Breast epithelium (tissue), 4 donors: ENCODE measurements at regions not wholly inside any gene's neighbourhood (a gene's known extent, or its start where the extent isn't known, plus 50 kb on each side); places are given as distances from the start of the nearest gene placed in this dataset.

Experiments
- DNase-seq, 2 donors: peaks; one replicate each; pipeline ENCODE4 v3.0.0-alpha.2; 2019; ENCODE audit warnings: low spot score in 2 of 2
- H3K27ac ChIP-seq, 2 donors: fragments of 200-600 bp; sonication (generic) in 1 of 2; one replicate each; pipeline ENCODE4 v1.5.1; 2016 to 2019; ENCODE audit warnings: mild to moderate bottlenecking in 1 of 2
- H3K27me3 ChIP-seq, 2 donors: fragments of 200-600 bp; sonication (generic) in 1 of 2; one replicate each; pipeline versions ENCODE4 v1.5.1 to v1.6.0; 2017 to 2019; ENCODE audit warnings: control low read depth in 1 of 2, mild to moderate bottlenecking in 1 of 2
- H3K36me3 ChIP-seq: fragments of 200-600 bp; one replicate; pipeline ENCODE4 v1.5.1; 2019
- H3K4me1 ChIP-seq, 2 donors: fragments of 200-600 bp; sonication (generic); one replicate each; pipeline ENCODE4 v1.5.1; 2016 to 2019; ENCODE audit warnings: control low read depth in 1 of 2
- H3K4me3 ChIP-seq, 3 donors: fragments of 200-600 bp; sonication (generic); 1 replicate in 2 of 3; 2 replicates in 1 of 3; pipeline ENCODE4 v1.5.1; 2016 to 2019; ENCODE audit warnings: mild to moderate bottlenecking in 3 of 3, moderate library complexity in 2 of 3
- H3K9me3 ChIP-seq, 2 donors: fragments of 200-600 bp; sonication (generic) in 1 of 2; one replicate each; pipeline ENCODE4 v1.5.1; 2016 to 2019; ENCODE audit warnings: control low read depth in 1 of 2
- CTCF ChIP-seq, 3 donors: fragments of 450-650 bp; IDR thresholded peaks; one replicate each; pipeline ENCODE4 v1.5.1; 2016 to 2017; ENCODE audit warnings: antibody characterized with exemption in 3 of 3, mild to moderate bottlenecking in 3 of 3, moderate library complexity in 3 of 3
- POLR2A ChIP-seq: fragments of 450-650 bp; IDR thresholded peaks from one replicate; pipeline ENCODE4 v1.6.1; 2016; ENCODE audit warnings: antibody characterized with exemption, mild to moderate bottlenecking, moderate library complexity
- POLR2AphosphoS5 ChIP-seq, 3 donors: sonication (generic); formaldehyde crosslinking; IDR thresholded peaks; one replicate each; pipeline ENCODE4 v1.6.1; 2017; ENCODE audit warnings: antibody characterized with exemption in 3 of 3
- intact Hi-C: fragments of 100-400 bp; cut with DNase I; formaldehyde crosslinking; loops from one replicate; pipeline ENCODE4 v1.15.1; 2023; ENCODE audit warnings: low total_unique reads

- TF ChIP-seq POLR2AphosphoS5 (IDR thresholded peaks at IDR 0.05) (no peak), CTCF (IDR thresholded peaks at IDR 0.05) (no peak), POLR2A (no peak)
- H3K4me1 ChIP-seq: no peaks in the 10 kb centered on the region
- intact Hi-C loops: no loop called here
- no peaks in the 10 kb centered on the region for H3K36me3 ChIP-seq
- no peak overlapping the region for H3K27ac ChIP-seq
- H3K9me3 ChIP-seq: no peaks in the 10 kb centered on the region
- no peaks in the 10 kb centered on the region for H3K27me3 ChIP-seq
- no peak for DNase-seq
- no peak overlapping the region for H3K4me3 ChIP-seq
Measured at GRCh38 chr2:57562495-57562894, 484.1 kb upstream of the VRK2 start.

- H3K36me3 ChIP-seq: no peaks in the 10 kb centered on the region
- no peaks in the 10 kb centered on the region for H3K9me3 ChIP-seq
- H3K27ac ChIP-seq: no peak overlapping the region
- no peaks in the 10 kb centered on the region for H3K4me1 ChIP-seq
- no peaks in the 10 kb centered on the region for H3K27me3 ChIP-seq
- no peak for DNase-seq
- intact Hi-C loops: no loop called here
- no peak for TF ChIP-seq CTCF (IDR thresholded peaks at IDR 0.05)
- TF ChIP-seq POLR2AphosphoS5 (IDR thresholded peaks at IDR 0.05): no peak
- no peak for TF ChIP-seq POLR2A
- H3K4me3 ChIP-seq: no peak overlapping the region
Measured at GRCh38 chr2:57563015-57563414, 483.6 kb upstream of the VRK2 start.

GRCh38 chr2:57567245-57567644, 479.4 kb upstream of the VRK2 start:
- no peaks in the 10 kb centered on the region for H3K4me1 ChIP-seq
- no peaks in the 10 kb centered on the region for H3K36me3 ChIP-seq
- no peak overlapping the region for H3K4me3 ChIP-seq
- H3K9me3 ChIP-seq: no peaks in the 10 kb centered on the region
- H3K27me3 ChIP-seq: no peaks in the 10 kb centered on the region
- TF ChIP-seq CTCF (IDR thresholded peaks at IDR 0.05) (no peak), POLR2AphosphoS5 (IDR thresholded peaks at IDR 0.05) (no peak), POLR2A (no peak)
- no peak for DNase-seq
- no peak overlapping the region for H3K27ac ChIP-seq
- intact Hi-C loops: no loop called here

- Histone ChIP-seq H3K27ac (no peak overlapping the region), H3K4me3 (no peak overlapping the region), H3K36me3 (no peaks in the 10 kb centered on the region), H3K9me3 (no peaks in the 10 kb centered on the region), H3K4me1 (no peaks in the 10 kb centered on the region), H3K27me3 (no peaks in the 10 kb centered on the region)
- TF ChIP-seq POLR2A (no peak), CTCF (IDR thresholded peaks at IDR 0.05) (no peak), POLR2AphosphoS5 (IDR thresholded peaks at IDR 0.05) (no peak)
- intact Hi-C loops: no loop called here
- no peak for DNase-seq
Measured at GRCh38 chr2:57569396-57569795, 477.2 kb upstream of the VRK2 start.

GRCh38 chr2:57570961-57571360, 475.6 kb upstream of the VRK2 start:
- no peak overlapping the region for H3K27ac ChIP-seq
- TF ChIP-seq POLR2A (no peak), CTCF (IDR thresholded peaks at IDR 0.05) (no peak), POLR2AphosphoS5 (IDR thresholded peaks at IDR 0.05) (no peak)
- intact Hi-C loops: no loop called here

More at GRCh38 chr2:57570961-57571360, 475.6 kb upstream of the VRK2 start:
- H3K4me3 ChIP-seq: no peak overlapping the region
- no peaks in the 10 kb centered on the region for H3K36me3 ChIP-seq
- no peaks in the 10 kb centered on the region for H3K4me1 ChIP-seq
- DNase-seq: no peak
- no peaks in the 10 kb centered on the region for H3K9me3 ChIP-seq
- no peaks in the 10 kb centered on the region for H3K27me3 ChIP-seq
